ENCODE measurements at regions not wholly inside any gene's neighbourhood (a gene's known extent, or its start where the extent isn't known, plus 50 kb on each side); places are given as distances from the start of the nearest gene placed in this dataset.

- Histone ChIP-seq H3K36me3 (ENCODE audit: insufficient read depth, low read length) (no peaks in the 10 kb centered on the region), H2AFZ (ENCODE audit: low read length) (no peak overlapping the region), H3K9ac (ENCODE audit: low read length) (no peak overlapping the region), H3K4me3 (ENCODE audit: low read depth, low read length, poor library complexity, severe bottlenecking) (no peak overlapping the region), H3K4me2 (ENCODE audit: low read length) (no peak overlapping the region), H3K79me2 (ENCODE audit: insufficient read depth, low read length) (no peaks in the 10 kb centered on the region), H3K9me2 (ENCODE audit: low read depth, low read length) (no peaks in the 10 kb centered on the region), H3F3A (ENCODE audit: insufficient read depth, low read length) (no peaks in the 10 kb centered on the region), H3K4me1 (ENCODE audit: insufficient read depth, low read length, severe bottlenecking) (no peaks in the 10 kb centered on the region), H3K27ac (ENCODE audit: low read depth, low read length, poor library complexity, severe bottlenecking) (no peak overlapping the region), H3K27me3 (ENCODE audit: insufficient read depth, low read length) (no peaks in the 10 kb centered on the region), H4K20me1 (ENCODE audit: insufficient read depth, low read length) (no peaks in the 10 kb centered on the region), H3K9me3 (ENCODE audit: low read length) (no peaks in the 10 kb centered on the region)
- TF ChIP-seq CTCF (IDR thresholded peaks at IDR 0.05; ENCODE audit: low read length) (no peak), EZH2 (IDR thresholded peaks at IDR 0.05; ENCODE audit: borderline replicate concordance, low read length) (no peak)
These were observed 112.9 kb upstream of the VCX start for GRCh38 chrX:7730071-7730470.

GRCh38 chrX:7720519-7720918 is 122.5 kb upstream of the VCX start:
- H3K36me3 ChIP-seq (ENCODE audit: insufficient read depth, low read length), result no peaks in the 10 kb centered on the region
- H3K9me2 ChIP-seq (ENCODE audit: low read depth, low read length), result no peaks in the 10 kb centered on the region
- no peak overlapping the region for H3K27ac ChIP-seq (ENCODE audit: low read depth, low read length, poor library complexity, severe bottlenecking)
- no peak for TF ChIP-seq CTCF (IDR thresholded peaks at IDR 0.05; ENCODE audit: low read length)
- TF ChIP-seq EZH2 (IDR thresholded peaks at IDR 0.05; ENCODE audit: borderline replicate concordance, low read length), result no peak
- no peaks in the 10 kb centered on the region for H3K27me3 ChIP-seq (ENCODE audit: insufficient read depth, low read length)
- no peak overlapping the region for H3K4me3 ChIP-seq (ENCODE audit: low read depth, low read length, poor library complexity, severe bottlenecking)
- no peaks in the 10 kb centered on the region for H3K4me1 ChIP-seq (ENCODE audit: insufficient read depth, low read length, severe bottlenecking)
- H3K79me2 ChIP-seq (ENCODE audit: insufficient read depth, low read length), result no peaks in the 10 kb centered on the region
- no peak overlapping the region for H3K4me2 ChIP-seq (ENCODE audit: low read length)
- H4K20me1 ChIP-seq (ENCODE audit: insufficient read depth, low read length), result no peaks in the 10 kb centered on the region
- H3F3A ChIP-seq (ENCODE audit: insufficient read depth, low read length), result no peaks in the 10 kb centered on the region
- no peak overlapping the region for H3K9ac ChIP-seq (ENCODE audit: low read length)
- no peaks in the 10 kb centered on the region for H3K9me3 ChIP-seq (ENCODE audit: low read length)
- no peak overlapping the region for H2AFZ ChIP-seq (ENCODE audit: low read length)

GRCh38 chrX:7714351-7714750 is 128.6 kb upstream of the VCX start:
- no peaks in the 10 kb centered on the region for H3K27me3 ChIP-seq (ENCODE audit: insufficient read depth, low read length)
- H2AFZ ChIP-seq (ENCODE audit: low read length), result no peak overlapping the region
- no peaks in the 10 kb centered on the region for H3F3A ChIP-seq (ENCODE audit: insufficient read depth, low read length)
- no peaks in the 10 kb centered on the region for H4K20me1 ChIP-seq (ENCODE audit: insufficient read depth, low read length)
- no peaks in the 10 kb centered on the region for H3K79me2 ChIP-seq (ENCODE audit: insufficient read depth, low read length)
- no peak overlapping the region for H3K4me2 ChIP-seq (ENCODE audit: low read length)
- H3K9me2 ChIP-seq (ENCODE audit: low read depth, low read length), result no peaks in the 10 kb centered on the region
- no peak for TF ChIP-seq EZH2 (IDR thresholded peaks at IDR 0.05; ENCODE audit: borderline replicate concordance, low read length)
- TF ChIP-seq CTCF (IDR thresholded peaks at IDR 0.05; ENCODE audit: low read length), result no peak
- no peak overlapping the region for H3K9ac ChIP-seq (ENCODE audit: low read length)
- no peak overlapping the region for H3K27ac ChIP-seq (ENCODE audit: low read depth, low read length, poor library complexity, severe bottlenecking)
- H3K36me3 ChIP-seq (ENCODE audit: insufficient read depth, low read length), result no peaks in the 10 kb centered on the region
- H3K4me1 ChIP-seq (ENCODE audit: insufficient read depth, low read length, severe bottlenecking), result no peaks in the 10 kb centered on the region
- no peaks in the 10 kb centered on the region for H3K9me3 ChIP-seq (ENCODE audit: low read length)
- no peak overlapping the region for H3K4me3 ChIP-seq (ENCODE audit: low read depth, low read length, poor library complexity, severe bottlenecking)
